Activated CD4-positive, alpha-beta T cell treated with anti-CD3 and anti-CD28 coated beads for 1 hour (primary cell): ENCODE measurements at regions not wholly inside any gene's neighbourhood (a gene's known extent, or its start where the extent isn't known, plus 50 kb on each side); places are given as distances from the start of the nearest gene placed in this dataset.

Experiments used
- DNase-seq: peaks from one replicate; pipeline ENCODE4 v3.0.0-alpha.2; 2020

DNA sequence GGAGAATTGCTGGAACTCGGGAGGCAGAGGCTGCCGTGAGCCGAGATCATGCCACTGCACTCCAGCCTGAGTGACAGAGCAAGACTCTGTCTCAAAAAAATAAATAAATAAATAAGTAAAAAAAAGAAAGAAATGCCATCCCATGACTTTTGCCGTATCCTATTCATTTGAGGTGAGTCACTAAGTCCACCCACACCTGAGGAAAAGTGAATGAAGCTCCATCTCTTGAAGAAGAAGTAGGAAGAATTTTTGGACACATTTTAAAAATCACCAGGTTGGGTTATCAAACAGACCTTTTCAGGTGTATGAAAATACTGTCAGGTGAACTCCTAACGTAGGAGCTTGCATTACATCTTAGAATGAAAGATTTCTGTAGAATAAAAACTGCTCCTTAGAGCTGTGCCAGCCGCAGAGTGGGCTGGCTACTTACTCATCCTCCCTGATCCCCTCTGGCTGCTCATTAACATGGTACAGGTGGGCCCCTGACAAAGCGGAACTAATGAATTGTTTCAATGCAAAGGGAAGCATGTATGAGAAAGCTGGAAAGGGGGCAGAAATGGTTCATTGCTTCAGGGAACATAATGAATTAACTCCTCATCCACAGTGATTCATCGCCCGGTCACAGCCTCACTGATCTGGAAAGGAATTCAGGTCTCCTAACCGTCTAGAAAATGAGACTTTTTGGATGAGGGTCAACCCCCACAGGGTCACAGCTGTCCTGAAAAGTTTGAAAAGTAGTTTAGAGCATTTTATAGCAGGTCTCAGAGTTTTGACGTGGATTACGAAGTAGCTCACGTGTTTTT lies 191.4 kb downstream of the SPP2 start:
- DNase-seq, result no peak

DNA sequence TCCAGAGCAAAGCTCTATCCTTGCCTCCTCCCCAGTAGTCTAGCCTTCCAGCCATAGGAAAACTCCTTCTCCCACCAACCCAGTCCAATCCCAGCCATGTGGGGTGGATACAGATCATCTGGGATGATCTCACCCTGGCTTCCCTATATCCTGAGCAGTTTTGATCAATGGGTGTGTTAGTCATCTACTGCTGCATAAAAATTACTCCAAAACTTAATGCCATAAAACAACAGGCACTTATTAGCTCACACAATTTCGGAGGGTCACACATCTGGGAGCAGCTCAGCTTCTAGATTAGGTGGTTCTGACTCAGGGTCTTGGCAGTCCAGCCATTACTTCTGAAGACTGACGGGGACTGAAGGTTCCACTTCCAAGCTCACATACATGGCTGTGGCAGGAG lies 190.4 kb downstream of the SPP2 start:
- no peak for DNase-seq

DNA sequence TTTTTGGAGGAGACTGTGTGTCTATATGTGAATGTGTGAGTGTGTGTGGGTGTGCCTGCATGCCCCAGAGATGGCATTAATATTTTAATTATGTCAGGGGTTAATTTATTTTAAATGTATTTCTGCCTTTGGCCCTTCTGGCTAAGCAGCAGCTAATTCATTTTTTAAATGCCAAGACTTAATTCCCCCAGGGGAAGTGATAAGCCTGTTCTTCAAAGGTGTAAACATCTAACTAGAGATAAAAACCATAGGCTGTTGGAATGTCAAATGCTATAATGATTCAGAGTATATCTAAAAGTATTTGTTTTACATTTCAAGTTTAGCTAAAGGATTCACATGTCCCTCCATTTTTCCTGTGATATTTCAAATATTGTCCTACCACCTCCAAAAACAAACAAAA lies 184.7 kb downstream of the SPP2 start:
- DNase-seq, result no peak

DNA sequence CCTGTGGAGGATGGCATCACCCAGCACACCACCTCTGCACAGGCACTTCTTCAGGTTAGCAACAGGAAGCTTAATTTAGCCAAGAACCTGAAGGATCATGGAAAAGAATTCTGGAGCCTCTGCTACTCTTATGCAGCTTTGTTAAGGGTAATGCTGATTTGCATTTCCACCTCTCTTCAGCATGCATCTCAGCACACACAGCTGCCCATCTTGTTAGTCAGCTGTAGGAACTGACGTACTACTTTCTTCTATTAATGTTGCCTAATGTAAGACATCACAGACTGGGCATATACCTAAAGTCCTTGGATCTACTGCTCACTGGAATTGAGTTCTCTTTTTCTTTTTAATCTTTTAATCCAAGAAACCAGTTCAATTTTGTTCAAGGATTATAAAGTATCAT lies 181.0 kb downstream of the SPP2 start:
- no peak for DNase-seq

DNA sequence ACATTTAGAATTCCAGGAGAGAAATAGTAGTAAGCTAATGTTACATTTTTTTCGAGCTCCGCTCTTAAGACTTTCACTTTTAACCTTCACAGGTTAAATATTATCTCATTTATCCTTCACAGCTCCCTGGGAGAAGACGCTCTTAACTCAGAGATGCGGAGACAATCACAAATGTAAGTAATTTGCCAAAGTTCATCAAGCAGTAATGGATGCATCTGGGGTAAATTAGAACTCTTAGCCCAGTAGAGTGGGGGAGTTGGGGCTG lies 168.5 kb downstream of the SPP2 start:
- DNase-seq, result no peak

DNA sequence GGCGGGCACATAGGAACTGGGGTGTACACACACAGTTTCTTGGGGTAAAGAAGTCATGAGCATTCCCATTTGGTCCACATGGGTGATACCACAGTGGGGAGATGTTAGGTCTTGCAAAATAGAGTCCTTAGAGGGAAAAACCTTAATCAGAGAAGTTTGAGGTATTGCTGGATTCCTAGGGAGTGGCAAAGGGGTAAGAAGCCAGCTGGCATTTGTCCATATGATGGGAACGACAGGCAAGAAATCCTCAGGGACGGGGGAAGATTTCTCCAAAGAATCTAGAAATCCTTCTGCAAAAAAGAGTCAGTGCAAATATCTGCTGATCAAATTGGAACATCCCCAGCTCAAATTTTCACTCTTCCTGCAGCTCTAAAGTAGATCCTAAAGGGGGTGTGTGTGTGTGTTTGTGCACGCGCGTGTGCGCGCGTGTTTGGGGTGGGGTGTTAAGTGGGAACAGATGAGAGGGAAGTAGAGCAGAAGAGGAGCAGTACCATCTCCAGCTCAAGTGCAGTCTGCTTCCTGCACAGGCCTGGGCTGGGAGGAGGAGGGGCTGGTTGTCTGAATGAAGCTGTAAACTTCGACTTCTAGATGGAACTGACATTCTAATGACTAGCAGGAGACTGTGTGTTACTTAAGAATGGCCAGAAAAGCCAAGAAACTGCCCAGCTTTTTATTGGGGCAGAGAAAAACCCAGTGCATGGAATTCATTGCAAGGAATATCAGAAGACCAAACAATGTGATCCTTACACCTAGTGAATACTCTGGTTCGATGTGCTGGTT lies 168.0 kb downstream of the SPP2 start:
- DNase-seq, result no peak

DNA sequence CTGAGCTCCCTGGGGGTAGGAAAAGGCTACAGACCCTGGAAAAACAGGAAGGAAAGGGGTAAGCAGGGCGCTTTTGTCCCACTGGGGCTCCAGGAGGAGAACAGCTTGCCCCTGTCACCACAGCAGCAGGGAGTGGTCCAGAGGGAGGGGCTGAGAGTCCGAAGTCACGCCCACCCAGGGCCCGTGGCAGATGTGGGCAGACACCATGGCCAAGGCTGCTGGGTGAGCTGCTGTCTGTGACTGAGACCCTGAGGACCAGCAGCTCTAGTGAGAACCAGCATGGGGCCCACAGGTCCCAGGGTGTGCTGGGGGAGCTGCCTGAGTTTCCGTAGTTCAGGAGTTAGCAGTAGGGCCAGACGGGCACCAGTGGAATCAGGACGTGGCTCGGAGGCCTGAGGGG lies 162.0 kb downstream of the SPP2 start:
- DNase-seq, result no peak

DNA sequence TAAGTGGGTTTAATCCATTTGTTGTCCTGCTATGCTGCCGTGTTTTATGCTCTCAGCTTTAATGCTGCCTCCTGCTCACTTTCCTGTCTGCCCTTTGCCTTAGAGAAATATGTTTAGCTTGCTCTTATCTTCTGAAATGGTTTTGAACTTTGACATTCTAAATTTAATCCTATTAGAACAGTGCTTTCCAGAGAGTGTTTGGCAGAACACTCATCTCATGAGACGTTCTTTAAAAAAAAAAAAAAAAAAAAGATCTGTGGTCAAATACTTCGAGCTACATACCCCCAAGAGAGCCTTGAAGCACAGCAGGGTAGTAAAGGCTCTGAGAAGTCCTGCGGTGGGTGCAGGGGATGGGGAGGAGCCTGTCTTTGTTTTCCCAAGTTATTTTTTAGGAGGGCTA lies 161.3 kb downstream of the SPP2 start:
- no peak for DNase-seq

DNA sequence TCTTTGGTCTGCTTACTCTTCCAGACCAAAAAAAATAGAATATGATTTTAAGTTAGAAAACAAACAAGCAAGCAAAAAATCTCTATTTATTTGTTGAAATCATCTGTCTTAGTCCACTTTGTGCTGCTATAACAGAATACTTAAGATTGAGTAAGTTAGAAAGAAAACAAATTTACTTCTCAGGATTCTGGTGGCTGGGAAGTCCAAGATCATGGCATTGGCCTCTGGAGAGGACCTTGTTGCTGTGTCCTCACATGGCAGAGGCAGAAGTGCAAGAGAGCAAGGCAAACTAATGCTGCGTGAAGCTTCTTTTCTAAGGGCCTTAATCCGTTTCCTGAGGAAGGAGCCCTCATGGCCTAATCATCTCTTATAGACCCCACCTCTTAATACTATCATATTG lies 156.2 kb downstream of the SPP2 start:
- DNase-seq, result no peak

DNA sequence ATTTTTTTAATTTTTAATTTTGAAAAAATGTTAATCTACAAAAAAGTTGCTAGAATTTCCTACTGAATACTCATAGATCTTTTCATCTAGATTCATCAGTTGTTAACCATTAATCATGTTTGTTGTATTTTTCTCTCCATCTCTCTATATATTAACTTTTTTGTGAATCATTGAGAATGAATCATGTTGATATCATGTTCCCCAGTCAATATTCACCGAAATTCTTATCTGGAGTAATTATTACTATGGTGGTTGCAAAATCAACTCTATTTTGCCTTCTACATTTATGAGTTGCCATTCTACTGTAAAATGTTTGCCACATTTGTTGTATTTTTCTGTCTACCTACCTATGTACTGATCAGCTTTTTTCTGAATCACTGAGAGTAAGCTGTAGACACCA lies 154.0 kb downstream of the SPP2 start:
- no peak for DNase-seq

DNA sequence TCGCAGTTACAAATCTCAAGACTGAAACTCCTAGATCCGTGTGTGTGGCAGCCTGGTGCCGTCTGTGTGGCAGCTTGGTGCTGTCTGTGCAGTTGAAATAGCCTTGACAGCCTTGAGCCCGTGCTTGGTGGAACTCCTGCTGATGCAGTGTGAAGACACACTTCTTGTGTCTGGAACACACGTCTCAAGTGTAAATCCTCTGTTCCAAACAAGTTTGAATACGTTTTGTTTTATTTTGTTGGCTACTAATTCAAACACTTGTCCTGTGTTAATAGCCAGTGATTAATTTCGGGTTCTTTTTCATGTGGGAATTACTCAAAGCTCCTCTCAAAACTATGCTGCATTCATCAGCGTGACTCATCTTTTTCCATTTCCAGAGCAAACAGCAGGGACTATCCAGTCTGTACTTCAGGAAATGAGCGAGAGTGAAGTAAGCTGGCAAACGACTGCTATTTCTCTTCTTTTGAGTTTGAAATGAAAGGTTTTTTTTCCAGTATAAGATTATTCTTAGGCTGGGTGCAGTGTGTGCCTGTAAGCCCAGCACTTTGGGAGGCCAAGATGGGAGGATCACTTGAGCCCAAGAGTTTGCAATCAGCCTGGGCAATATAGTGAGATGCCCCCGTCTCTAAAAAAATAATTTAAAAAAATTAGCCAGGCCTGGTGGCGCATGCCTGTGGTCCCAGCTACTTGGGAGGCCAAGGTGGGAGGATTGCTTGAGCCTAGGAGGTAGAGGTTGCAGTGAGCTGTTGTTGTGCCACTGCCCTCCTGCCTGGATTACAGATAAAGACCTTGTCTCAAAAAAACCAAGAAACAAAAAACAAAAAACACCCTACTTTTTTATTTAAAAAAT lies 152.9 kb downstream of the SPP2 start:
- no peak for DNase-seq

DNA sequence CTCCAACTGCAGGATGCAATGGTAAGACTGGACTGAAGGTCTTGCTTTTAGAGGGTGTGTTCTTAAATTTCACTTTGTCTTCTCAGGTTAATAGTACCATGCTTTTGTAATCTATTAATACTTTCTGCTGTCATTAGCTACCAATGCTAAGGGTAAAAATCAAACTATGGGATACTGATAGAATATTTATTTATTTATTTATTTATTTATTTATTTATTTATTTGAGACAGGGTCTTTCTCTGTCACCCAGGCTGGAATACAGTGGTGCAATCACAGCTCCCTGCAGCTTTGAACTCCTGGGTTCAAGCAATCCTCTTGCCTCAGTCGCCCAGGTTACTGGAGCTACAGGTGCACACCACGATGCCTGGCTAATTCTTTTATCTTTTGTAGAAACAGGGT lies 152.1 kb downstream of the SPP2 start:
- DNase-seq, result no peak

DNA sequence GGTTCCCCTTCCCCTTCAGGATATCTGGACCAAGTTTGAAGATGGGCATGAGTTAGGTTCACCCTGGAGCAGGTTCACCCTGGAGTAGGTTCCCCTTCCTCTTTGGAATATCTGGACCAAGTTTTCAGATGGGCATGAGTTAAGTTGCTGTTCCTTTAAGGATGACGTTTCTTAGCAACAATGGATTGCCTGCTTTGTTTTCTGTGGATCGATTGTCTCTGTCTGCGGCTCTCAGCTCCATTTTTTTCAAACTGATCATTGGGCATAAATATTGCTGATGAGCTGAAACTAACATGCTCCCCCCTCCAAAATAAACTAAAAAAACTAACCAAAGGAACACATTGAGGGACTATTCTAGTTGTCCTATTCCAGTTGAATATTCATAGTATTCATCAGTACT lies 149.5 kb downstream of the SPP2 start:
- no peak for DNase-seq

DNA sequence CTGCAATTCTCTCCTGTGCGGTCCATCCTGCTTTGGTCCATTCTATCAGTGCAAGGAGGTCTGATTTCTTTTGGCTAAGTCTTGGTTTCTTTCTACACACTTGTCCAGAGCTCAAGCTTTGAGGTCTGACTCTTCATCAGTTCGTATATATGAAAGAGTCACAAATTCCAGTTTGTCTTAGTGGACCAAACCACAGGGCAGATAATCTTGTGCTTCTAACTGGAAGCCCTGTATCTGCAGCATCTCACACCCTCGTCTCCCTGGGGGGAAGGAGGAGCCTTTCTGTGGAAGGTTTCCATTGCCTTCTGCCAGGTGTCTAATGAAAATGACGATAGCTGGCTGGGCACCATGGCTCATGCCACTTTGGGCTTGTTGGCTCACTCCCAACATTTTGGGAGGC lies 148.5 kb downstream of the SPP2 start:
- DNase-seq, result no peak

DNA sequence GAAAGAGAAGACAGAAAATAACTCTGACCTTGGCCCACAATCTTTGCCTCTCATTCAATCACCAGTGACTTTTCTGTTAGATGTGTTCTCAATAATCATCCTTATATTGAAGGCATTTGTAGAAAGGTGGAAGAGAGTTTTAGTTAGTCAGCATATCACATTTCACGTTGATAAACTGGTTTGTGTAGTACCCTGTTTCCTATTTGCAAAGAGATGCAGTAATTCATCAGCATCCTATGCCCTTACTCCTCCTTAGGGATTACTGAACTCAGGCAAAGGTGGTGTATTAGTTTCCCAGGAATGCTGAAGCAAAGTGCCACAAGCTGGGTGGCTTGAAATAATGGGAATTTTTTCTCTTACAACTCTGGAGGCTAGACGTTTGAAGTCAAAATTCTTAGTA lies 145.0 kb downstream of the SPP2 start:
- no peak for DNase-seq

DNA sequence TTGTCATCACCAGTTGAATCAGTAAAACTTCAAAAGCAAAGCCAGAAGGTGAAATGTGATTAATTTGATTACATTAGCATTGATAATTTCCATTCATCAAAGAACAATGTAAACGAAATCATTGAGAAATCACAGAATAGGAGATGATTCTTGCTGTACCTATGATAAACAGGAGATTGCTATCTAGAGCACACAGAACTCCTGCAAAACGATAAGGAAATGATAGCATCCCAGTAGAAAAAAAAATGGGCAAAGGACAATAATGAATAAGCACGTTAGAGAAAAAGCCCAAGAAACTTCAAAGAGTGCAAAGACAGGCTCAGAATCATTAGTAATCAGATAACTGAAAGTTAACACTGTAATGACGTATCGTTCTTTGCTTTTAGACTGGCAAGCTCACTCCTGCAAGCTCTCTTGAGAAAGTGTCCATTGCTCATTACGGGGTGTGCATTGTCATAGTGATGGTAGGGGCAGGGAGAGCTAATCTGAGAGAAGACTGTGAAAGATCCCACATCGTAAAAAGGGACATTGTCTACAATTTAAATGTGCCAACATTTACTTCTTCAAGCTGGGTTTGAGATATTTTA lies 143.6 kb downstream of the SPP2 start:
- no peak for DNase-seq

DNA sequence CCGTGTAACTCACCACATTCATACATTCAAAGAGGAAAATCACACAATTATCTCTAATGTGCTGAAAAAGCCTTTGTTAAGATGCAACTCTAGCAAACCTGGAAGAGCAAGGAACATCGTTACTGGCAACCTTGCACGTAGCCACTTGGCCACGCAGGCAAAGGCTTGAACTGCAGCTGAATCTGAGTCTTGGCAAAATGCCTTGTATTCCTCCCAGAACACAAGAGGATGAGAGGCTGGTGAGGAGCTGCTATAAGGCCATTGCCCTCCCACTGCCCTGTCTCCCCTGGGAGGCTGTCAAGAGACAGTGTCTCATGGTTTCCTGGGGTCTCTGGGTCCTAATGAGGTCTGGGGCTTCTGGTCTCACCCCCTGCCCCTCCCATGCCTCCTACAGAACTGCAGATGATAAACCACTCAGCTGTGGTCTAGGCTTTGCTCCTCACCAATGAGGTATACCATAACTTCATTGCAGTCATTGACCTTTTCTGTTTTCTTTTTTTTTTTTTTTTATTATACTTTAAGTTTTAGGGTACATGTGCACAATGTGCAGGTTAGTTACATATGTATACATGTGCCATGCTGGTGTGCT lies 141.4 kb downstream of the SPP2 start:
- DNase-seq, result no peak

DNA sequence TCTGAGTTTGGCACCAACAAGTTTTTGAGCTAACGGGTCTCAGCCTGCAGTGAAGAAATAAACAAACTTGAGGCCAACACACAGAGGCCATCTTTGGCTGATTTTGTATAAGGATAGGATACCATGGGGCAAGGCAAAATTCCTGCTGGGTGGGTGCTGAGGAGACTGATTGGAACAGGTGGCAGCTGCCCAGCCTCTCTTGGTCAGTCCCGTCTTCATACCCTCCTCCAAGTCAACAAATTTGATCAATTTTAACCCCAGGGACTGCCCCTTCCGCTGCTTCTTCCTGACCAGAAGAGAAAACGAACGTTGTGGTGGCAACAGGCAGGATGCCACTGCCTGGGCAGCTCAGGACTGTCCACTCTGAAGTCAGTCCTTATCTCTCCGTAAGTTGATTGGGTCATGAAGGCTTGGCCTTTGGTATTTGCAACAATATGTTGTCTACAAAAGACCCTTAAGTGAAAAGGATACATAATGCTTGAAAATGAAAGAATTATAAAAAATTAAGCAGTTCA lies 139.3 kb downstream of the SPP2 start:
- DNase-seq, result no peak

DNA sequence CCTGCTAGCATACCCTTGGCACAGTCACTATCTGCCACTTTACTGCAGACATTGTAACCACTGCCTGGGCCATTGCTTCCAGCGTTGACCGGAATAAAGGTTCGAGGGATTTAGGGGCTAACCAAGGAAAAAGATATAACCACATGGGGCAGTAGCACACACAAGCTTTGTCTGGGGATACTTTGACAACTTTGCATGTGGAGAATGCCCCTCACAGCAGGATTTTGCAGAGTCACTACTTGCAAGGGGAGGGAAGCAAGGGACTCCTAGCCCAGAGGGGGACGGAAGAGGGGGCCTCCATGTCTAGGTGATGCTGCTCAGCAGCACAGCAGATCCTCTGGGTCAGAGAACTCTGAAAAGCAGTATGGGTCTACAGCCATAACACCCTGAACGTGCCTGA lies 138.7 kb downstream of the SPP2 start:
- DNase-seq, result no peak

DNA sequence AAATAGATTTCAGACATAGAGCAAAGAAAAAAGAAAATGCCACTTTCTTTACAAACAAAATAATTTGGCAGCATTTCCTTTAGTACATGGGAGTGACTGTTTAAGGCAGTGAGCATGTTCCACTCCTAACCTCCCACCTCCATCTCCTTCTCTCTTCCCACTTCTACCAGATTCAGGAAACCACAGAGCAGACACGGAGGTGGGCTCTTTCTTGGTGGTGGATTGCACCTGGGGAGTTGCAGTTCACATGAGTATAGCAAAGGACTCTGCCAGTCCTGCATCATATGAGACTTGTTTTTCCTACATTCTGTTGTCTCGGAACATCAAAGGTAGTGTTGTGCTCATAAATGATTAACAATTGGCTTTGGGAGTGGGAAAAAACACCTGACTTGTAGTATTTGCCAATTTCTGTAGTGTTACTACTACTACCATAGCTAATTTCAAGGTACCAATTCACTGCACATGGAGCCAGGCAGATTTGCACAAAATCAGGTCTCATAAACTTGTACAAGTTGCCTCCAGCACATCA lies 137.2 kb downstream of the SPP2 start:
- no peak for DNase-seq

DNA sequence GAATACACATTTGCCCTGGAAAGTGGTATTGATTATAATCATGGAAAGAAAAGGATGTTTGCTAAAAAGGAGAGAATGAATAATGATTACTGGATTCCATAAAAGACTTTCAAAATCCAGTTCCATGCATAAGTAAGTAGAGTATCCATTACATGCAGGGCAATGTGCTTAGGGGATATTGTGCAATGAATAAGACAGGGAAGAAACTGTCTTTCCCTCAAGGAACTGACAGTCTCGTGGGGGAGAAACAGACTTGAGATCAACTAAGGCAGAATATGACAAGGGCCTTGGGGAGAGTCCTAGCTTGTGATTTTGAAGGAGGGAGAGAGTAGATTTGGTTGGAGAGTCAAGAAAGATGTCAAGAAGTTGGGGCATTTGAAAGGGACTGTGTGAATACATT lies 130.6 kb downstream of the SPP2 start:
- no peak for DNase-seq

DNA sequence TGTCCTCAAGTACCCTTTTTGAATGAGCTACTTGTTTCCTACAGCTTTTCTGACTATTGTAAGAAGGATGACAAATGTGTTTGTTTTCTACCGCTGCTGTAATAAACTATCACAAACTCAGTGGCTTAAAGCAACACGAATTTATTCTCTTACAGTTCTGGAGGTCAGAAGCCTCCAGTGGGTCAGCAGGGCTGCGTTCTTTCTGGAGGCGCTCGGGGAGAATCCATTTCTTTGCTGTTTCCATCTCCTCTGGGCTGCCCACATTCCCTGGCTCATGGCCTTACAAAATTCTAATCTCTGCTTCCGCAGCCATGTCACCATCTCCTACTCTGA lies 128.5 kb downstream of the SPP2 start:
- no peak for DNase-seq
